ENCODE measurements at regions not wholly inside any gene's neighbourhood (a gene's known extent, or its start where the extent isn't known, plus 50 kb on each side); places are given as distances from the start of the nearest gene placed in this dataset.

DNA sequence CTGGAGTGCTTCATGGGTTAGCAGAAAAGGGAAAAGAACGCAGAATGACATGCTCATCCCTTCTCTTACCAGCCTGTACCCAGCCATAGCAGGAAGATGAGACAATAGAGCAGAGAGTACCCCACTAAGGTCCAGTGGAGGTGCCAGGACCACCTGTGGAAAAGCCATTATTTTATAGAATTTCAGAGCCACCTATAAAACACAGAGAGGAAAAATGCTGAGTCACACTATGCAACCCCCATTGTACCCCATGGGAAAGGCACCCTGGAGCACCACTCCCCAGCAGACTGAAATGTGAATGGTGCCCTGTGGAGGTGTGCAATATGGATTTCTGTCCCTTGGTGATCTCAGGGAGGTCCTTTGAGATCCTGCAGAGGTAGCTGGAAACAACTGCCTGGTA is 97.2 kb downstream of the HES1 start:
- Histone ChIP-seq H3K4me1 (no peaks in the 10 kb centered on the region), H3K27me3 (no peaks in the 10 kb centered on the region), H3K36me3 (no peaks in the 10 kb centered on the region), H3K4me3 (no peak overlapping the region), H3K27ac (no peak overlapping the region), H3K9me3 (no peaks in the 10 kb centered on the region)
- TF ChIP-seq POLR2A (IDR thresholded peaks at IDR 0.05) = no peak
- TF ChIP-seq, protein P1, sequence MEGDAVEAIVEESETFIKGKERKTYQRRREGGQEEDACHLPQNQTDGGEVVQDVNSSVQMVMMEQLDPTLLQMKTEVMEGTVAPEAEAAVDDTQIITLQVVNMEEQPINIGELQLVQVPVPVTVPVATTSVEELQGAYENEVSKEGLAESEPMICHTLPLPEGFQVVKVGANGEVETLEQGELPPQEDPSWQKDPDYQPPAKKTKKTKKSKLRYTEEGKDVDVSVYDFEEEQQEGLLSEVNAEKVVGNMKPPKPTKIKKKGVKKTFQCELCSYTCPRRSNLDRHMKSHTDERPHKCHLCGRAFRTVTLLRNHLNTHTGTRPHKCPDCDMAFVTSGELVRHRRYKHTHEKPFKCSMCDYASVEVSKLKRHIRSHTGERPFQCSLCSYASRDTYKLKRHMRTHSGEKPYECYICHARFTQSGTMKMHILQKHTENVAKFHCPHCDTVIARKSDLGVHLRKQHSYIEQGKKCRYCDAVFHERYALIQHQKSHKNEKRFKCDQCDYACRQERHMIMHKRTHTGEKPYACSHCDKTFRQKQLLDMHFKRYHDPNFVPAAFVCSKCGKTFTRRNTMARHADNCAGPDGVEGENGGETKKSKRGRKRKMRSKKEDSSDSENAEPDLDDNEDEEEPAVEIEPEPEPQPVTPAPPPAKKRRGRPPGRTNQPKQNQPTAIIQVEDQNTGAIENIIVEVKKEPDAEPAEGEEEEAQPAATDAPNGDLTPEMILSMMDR (IDR thresholded peaks at IDR 0.05) = no peak
- no peak for DNase-seq
- intact Hi-C loops (cut with DNase I; ENCODE audit: low total_unique reads) = no loop called here

DNA sequence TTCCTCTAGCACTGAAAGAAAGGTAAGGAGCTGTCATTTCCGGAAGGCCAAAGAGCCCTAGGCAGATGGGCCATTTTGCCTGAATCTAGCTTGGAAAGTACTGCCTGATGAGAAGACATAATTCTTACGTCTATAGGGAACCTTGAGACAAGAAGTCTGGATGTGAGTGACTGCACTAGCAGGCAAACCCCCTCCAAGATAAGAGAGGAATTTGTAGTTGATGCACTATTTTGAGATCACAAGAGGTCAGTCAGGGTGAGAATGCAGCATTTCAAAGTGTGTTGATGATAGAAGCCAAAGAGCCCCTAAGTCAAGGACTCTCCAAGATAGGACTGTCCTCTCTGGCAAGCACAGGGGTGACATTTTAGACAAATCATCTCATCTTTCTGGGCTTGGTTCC is 99.2 kb downstream of the HES1 start:
- intact Hi-C loops (cut with DNase I; ENCODE audit: low total_unique reads) = no loop called here
- no peaks in the 10 kb centered on the region for H3K9me3 ChIP-seq
- no peak for DNase-seq
- no peak for TF ChIP-seq POLR2A (IDR thresholded peaks at IDR 0.05)
- TF ChIP-seq, protein P1 (IDR thresholded peaks at IDR 0.05) = no peak
- no peaks in the 10 kb centered on the region for H3K36me3 ChIP-seq
- H3K4me3 ChIP-seq = no peak overlapping the region
- no peaks in the 10 kb centered on the region for H3K27me3 ChIP-seq
- H3K27ac ChIP-seq = no peak overlapping the region
- no peaks in the 10 kb centered on the region for H3K4me1 ChIP-seq

DNA sequence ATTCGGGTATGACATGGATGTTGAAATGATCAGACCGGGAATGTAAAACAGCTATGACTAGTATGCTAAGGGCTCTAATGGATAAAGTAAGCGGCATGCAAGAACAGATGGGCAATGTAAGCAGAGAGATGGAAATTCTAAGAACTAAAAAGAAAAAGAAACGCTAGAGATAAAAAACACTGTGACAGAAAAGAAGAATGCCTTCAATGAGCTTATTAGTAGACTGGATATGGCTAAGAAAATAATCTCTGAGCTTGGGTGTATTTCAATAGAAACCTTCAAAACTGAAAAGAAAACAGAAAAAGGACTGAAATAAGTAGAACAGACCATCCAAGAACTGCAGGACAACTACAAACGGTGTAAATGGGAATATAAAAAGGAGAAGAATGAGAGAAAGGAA is 101.2 kb downstream of the HES1 start:
- H3K4me1 ChIP-seq = no peaks in the 10 kb centered on the region
- H3K36me3 ChIP-seq = no peaks in the 10 kb centered on the region
- H3K27ac ChIP-seq = no peak overlapping the region
- no peaks in the 10 kb centered on the region for H3K9me3 ChIP-seq
- no peak overlapping the region for H3K4me3 ChIP-seq
- TF ChIP-seq, protein P1 (IDR thresholded peaks at IDR 0.05) = no peak
- TF ChIP-seq POLR2A (IDR thresholded peaks at IDR 0.05) = no peak
- intact Hi-C loops (cut with DNase I; ENCODE audit: low total_unique reads) = no loop called here
- no peaks in the 10 kb centered on the region for H3K27me3 ChIP-seq
- no peak for DNase-seq

DNA sequence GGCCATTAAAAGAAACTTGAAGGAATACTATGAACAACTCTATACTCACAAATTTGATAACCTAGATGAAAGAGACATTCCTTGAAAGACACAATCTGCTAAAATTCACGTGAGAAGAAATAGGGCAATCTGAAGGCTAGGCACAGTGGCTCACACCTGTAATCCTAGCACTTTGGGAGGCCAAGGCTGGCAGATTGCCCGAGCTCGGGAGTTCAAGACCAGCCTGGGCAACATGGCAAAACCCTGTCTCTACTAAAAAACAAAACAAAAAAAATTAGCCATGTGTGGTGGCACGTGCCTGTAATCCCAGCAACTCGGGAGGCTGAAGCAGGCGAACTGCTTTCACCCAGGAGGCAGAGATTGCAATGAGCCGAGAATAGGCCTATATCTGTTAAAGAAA is 104.8 kb downstream of the HES1 start:
- Histone ChIP-seq H3K27me3 (no peaks in the 10 kb centered on the region), H3K27ac (no peak overlapping the region), H3K9me3 (no peaks in the 10 kb centered on the region), H3K36me3 (no peaks in the 10 kb centered on the region), H3K4me1 (no peaks in the 10 kb centered on the region), H3K4me3 (no peak overlapping the region)
- TF ChIP-seq, protein P1 (IDR thresholded peaks at IDR 0.05) = no peak
- no peak for TF ChIP-seq POLR2A (IDR thresholded peaks at IDR 0.05)
- no peak for DNase-seq
- intact Hi-C loops (cut with DNase I; ENCODE audit: low total_unique reads) = no loop called here

DNA sequence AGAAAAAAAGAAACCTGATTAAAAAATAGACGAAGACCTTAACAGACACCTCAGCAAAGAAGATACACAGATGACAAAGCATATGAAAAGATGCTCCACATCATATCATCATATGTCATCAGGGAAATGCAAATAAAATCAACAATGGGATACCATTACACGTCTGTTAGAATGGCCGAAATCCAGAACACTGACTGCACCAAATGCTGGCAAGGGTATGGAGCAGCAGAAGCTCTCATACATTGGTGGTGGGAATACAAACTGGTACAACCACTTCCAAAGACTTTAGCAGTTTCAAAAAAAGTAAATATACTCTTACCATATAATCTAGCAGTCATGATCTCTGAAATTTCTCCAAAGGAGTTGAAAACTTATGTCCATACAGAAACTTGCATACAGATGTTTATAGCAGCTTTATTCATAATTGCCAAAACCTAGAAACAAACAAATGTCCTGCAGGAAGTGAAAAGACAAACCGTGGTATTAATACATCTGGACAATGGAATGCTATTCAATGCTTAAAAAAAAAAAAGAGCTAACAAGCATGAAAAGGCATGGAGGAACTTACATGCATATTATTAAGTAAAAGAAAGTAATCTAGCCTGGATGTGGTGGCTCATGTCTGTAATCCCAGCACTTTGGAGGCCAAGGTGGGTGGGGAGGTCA is 107.4 kb downstream of the HES1 start:
- no peak overlapping the region for H3K27ac ChIP-seq
- H3K4me1 ChIP-seq = no peaks in the 10 kb centered on the region
- TF ChIP-seq, protein P1 (IDR thresholded peaks at IDR 0.05) = no peak
- TF ChIP-seq POLR2A (IDR thresholded peaks at IDR 0.05) = no peak
- no peak overlapping the region for H3K4me3 ChIP-seq
- no peaks in the 10 kb centered on the region for H3K27me3 ChIP-seq
- intact Hi-C loops (cut with DNase I; ENCODE audit: low total_unique reads) = no loop called here
- no peak for DNase-seq
- H3K9me3 ChIP-seq = no peaks in the 10 kb centered on the region
- no peaks in the 10 kb centered on the region for H3K36me3 ChIP-seq
